ENCODE measurements at regions not wholly inside any gene's neighbourhood (a gene's known extent, or its start where the extent isn't known, plus 50 kb on each side); places are given as distances from the start of the nearest gene placed in this dataset.
A peak's percentile ranks its signal among the peaks of the same experiment; 100 is the strongest.
"Not testable (repeated sequence)": the region's sequence is repeated elsewhere in the genome, so short reads cannot be mapped to it uniquely, and the experiment has no call there.

GRCh38 chr1:220942278-220942677 lies 63.0 kb downstream of the HLX start:
- Histone ChIP-seq H3F3A (ENCODE audit: insufficient read depth) (no peaks in the 10 kb centered on the region), H3K27me3 (replicated peaks; ENCODE audit: insufficient read depth) (no peaks in the 10 kb centered on the region), H3K4me3 (no peak overlapping the region), H3K4me2 (ENCODE audit: unreplicated experiment) (no peak overlapping the region), H3K4me1 (ENCODE audit: insufficient read depth) (no peaks in the 10 kb centered on the region), H3K36me3 (ENCODE audit: low read depth) (no peaks in the 10 kb centered on the region), H3K9me3 (ENCODE audit: low read depth) (no peaks in the 10 kb centered on the region), H2AFZ (no peak overlapping the region), H3K79me2 (ENCODE audit: insufficient read depth) (no peaks in the 10 kb centered on the region), H4K20me1 (ENCODE audit: insufficient read depth) (no peaks in the 10 kb centered on the region), H3K9ac (no peak overlapping the region), H3K9me2 (ENCODE audit: insufficient read depth) (no peaks in the 10 kb centered on the region), H3K27ac (no peak overlapping the region)
- WGBS, 2 experiments (ENCODE audit: low coverage in 1 of 2, low lambda C conversion rate in 2 of 2, missing lambda C conversion rate in 2 of 2) = 87% methylated on average over 5 of the region's 5 CpGs
- no peak for TF ChIP-seq EZH2phosphoT487 (IDR thresholded peaks at IDR 0.05; ENCODE audit: insufficient read depth, low read depth)
- TF ChIP-seq EZH2 (IDR thresholded peaks at IDR 0.05; ENCODE audit: insufficient read depth, poor library complexity, severe bottlenecking) = no peak
- DNase-seq = no peak
- in situ Hi-C loops (cut with MboI) = no loop called here

GRCh38 chr1:220942914-220943313 lies 63.7 kb downstream of the HLX start:
- H3K4me1 ChIP-seq (ENCODE audit: insufficient read depth); H3K9ac ChIP-seq; H2AFZ ChIP-seq; H3K4me2 ChIP-seq (ENCODE audit: unreplicated experiment); H3K79me2 ChIP-seq (ENCODE audit: insufficient read depth); H4K20me1 ChIP-seq (ENCODE audit: insufficient read depth); H3F3A ChIP-seq (ENCODE audit: insufficient read depth); H3K27ac ChIP-seq; in situ Hi-C loops (cut with MboI); H3K27me3 ChIP-seq (replicated peaks; ENCODE audit: insufficient read depth); H3K4me3 ChIP-seq; H3K36me3 ChIP-seq (ENCODE audit: low read depth); DNase-seq; H3K9me2 ChIP-seq (ENCODE audit: insufficient read depth); H3K9me3 ChIP-seq (ENCODE audit: low read depth): not testable (repeated sequence)
- 91 to 96% methylated on average over 2 of the region's 2 CpGs for WGBS, 2 experiments (ENCODE audit: low coverage in 1 of 2, low lambda C conversion rate in 2 of 2, missing lambda C conversion rate in 2 of 2)

- Histone ChIP-seq H4K20me1 (ENCODE audit: insufficient read depth) (no peaks in the 10 kb centered on the region), H3K4me2 (ENCODE audit: unreplicated experiment) (no peak overlapping the region), H3K9me3 (ENCODE audit: low read depth) (no peaks in the 10 kb centered on the region), H3K27ac (no peak overlapping the region), H3K9ac (no peak overlapping the region), H3K27me3 (replicated peaks; ENCODE audit: insufficient read depth) (no peaks in the 10 kb centered on the region), H2AFZ (no peak overlapping the region), H3K4me1 (ENCODE audit: insufficient read depth) (no peaks in the 10 kb centered on the region), H3K36me3 (ENCODE audit: low read depth) (no peaks in the 10 kb centered on the region), H3F3A (ENCODE audit: insufficient read depth) (no peaks in the 10 kb centered on the region), H3K9me2 (ENCODE audit: insufficient read depth) (no peaks in the 10 kb centered on the region), H3K4me3 (no peak overlapping the region), H3K79me2 (ENCODE audit: insufficient read depth) (no peaks in the 10 kb centered on the region)
- in situ Hi-C loops (cut with MboI) = no loop called here
- no peak for DNase-seq
- WGBS, 2 experiments (ENCODE audit: low coverage in 1 of 2, low lambda C conversion rate in 2 of 2, missing lambda C conversion rate in 2 of 2) = 39 to 40% methylated on average over 2 of the region's 2 CpGs
- TF ChIP-seq EZH2 (IDR thresholded peaks at IDR 0.05; ENCODE audit: insufficient read depth, poor library complexity, severe bottlenecking) (no peak), EZH2phosphoT487 (IDR thresholded peaks at IDR 0.05; ENCODE audit: insufficient read depth, low read depth) (no peak)
Measured at GRCh38 chr1:220943319-220943996, 64.2 kb downstream of the HLX start.

GRCh38 chr1:220950576-220950975 lies 71.3 kb downstream of the HLX start:
- no peak overlapping the region for H3K9ac ChIP-seq
- no peak overlapping the region for H3K4me3 ChIP-seq
- in situ Hi-C loops (cut with MboI) = no loop called here
- TF ChIP-seq EZH2 (IDR thresholded peaks at IDR 0.05; ENCODE audit: insufficient read depth, poor library complexity, severe bottlenecking) (no peak), EZH2phosphoT487 (IDR thresholded peaks at IDR 0.05; ENCODE audit: insufficient read depth, low read depth) (no peak)
- H3K4me1 ChIP-seq (ENCODE audit: insufficient read depth) = peaks cover 27% of the 10 kb centered on the region
- H3K9me2 ChIP-seq (ENCODE audit: insufficient read depth) = 0 out of 2 replicates have a peak, but pooled peaks cover 3% of the 10 kb centered on the region
- H4K20me1 ChIP-seq (ENCODE audit: insufficient read depth) = no peaks in the 10 kb centered on the region
- no peak overlapping the region for H2AFZ ChIP-seq
- H3K27me3 ChIP-seq (replicated peaks; ENCODE audit: insufficient read depth) = no peaks in the 10 kb centered on the region
- peaks cover 23% of the 10 kb centered on the region for H3F3A ChIP-seq (ENCODE audit: insufficient read depth)
- H3K36me3 ChIP-seq (ENCODE audit: low read depth) = no peaks in the 10 kb centered on the region
- no peak overlapping the region for H3K4me2 ChIP-seq (ENCODE audit: unreplicated experiment)
- no peaks in the 10 kb centered on the region for H3K9me3 ChIP-seq (ENCODE audit: low read depth)
- H3K27ac ChIP-seq = no peak overlapping the region
- peak; percentile 38 for DNase-seq
- H3K79me2 ChIP-seq (ENCODE audit: insufficient read depth) = no peaks in the 10 kb centered on the region
